ENCODE measurements at regions not wholly inside any gene's neighbourhood (a gene's known extent, or its start where the extent isn't known, plus 50 kb on each side); places are given as distances from the start of the nearest gene placed in this dataset.

DNA sequence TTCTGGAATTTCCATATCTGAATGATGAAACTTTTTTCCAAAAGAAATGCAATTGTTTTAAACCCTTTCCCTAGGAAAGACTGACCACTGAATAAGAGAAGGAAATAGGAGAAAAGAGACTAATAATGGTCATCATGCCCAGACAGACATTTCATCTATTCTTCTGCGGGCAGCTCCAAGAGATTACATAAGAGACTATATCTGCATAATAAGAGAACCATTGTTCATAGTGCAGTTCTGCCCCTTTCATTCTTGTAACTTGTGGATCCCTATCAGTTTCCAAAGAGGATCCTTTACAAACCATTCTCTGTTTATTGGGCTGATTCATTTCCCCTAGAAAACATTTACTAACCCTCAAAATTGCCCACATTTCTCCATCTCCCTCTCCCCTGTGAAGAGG lies 197.8 kb downstream of the FSCB start:
- Mint-ChIP-seq H3K27ac (ENCODE audit: unreplicated experiment) (no peak overlapping the region), H3K9me3 (no peaks in the 10 kb centered on the region), H3K4me3 (no peak overlapping the region), H3K4me1 (peaks cover 9% of the 10 kb centered on the region), H3K36me3 (ENCODE audit: low read depth) (no peaks in the 10 kb centered on the region), H3K27me3 (ENCODE audit: low read depth) (no peaks in the 10 kb centered on the region)
- no peak for TF ChIP-seq CTCF (conservative IDR thresholded peaks at IDR 0.05)
- no peak for DNase-seq (ENCODE audit: low read depth, low spot score)

GRCh38 chr14:44300916-44301315 lies 206.2 kb downstream of the FSCB start:
- DNase-seq (ENCODE audit: low read depth, low spot score): no peak
- no peak for TF ChIP-seq CTCF (conservative IDR thresholded peaks at IDR 0.05)
- no peak overlapping the region for H3K27ac Mint-ChIP-seq (ENCODE audit: unreplicated experiment)
- no peaks in the 10 kb centered on the region for H3K27me3 Mint-ChIP-seq (ENCODE audit: low read depth)
- H3K9me3 Mint-ChIP-seq: peaks cover 15% of the 10 kb centered on the region
- H3K36me3 Mint-ChIP-seq (ENCODE audit: low read depth): no peaks in the 10 kb centered on the region
- no peak overlapping the region for H3K4me3 Mint-ChIP-seq
- H3K4me1 Mint-ChIP-seq: no peaks in the 10 kb centered on the region

- Mint-ChIP-seq H3K27ac (ENCODE audit: unreplicated experiment) (no peak overlapping the region), H3K36me3 (ENCODE audit: low read depth) (no peaks in the 10 kb centered on the region), H3K4me1 (no peaks in the 10 kb centered on the region), H3K9me3 (peaks cover 16% of the 10 kb centered on the region), H3K4me3 (no peak overlapping the region), H3K27me3 (ENCODE audit: low read depth) (no peaks in the 10 kb centered on the region)
- TF ChIP-seq CTCF (conservative IDR thresholded peaks at IDR 0.05): no peak
- DNase-seq (ENCODE audit: low read depth, low spot score): no peak
Measured at GRCh38 chr14:44297437-44297836, 209.6 kb downstream of the FSCB start.

DNA sequence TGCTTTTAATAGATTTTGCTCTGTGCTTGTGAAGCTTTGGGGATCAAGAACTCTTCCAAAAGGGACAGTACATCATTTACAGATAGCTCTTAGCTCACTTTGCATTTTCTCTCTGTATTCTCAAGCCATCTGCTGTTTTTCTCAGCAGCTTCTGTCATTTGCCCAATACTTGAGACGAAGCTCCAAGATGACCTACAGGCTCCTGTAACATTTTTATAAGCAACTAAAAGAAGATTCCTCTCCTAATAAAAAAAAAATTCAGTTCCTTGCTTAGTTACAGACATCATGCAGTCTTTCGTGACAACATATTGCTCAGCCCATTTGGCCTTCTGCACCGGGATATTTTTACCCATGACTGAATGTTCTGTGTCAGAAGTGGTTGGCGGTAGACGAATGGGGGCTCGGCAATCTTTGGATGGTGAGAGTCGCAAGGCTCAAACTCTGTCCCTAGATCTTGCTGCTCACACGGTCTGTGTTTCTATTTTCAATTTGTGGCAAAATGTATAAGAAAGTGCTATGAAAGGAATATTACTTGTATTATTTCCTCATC lies 215.6 kb downstream of the FSCB start:
- Mint-ChIP-seq H3K9me3 (peaks cover 5% of the 10 kb centered on the region), H3K4me1 (peaks cover 3% of the 10 kb centered on the region), H3K4me3 (no peak overlapping the region), H3K36me3 (ENCODE audit: low read depth) (no peaks in the 10 kb centered on the region), H3K27ac (ENCODE audit: unreplicated experiment) (no peak overlapping the region), H3K27me3 (ENCODE audit: low read depth) (no peaks in the 10 kb centered on the region)
- no peak for DNase-seq (ENCODE audit: low read depth, low spot score)
- no peak for TF ChIP-seq CTCF (conservative IDR thresholded peaks at IDR 0.05)

- no peak for TF ChIP-seq CTCF (conservative IDR thresholded peaks at IDR 0.05)
- no peak for DNase-seq (ENCODE audit: low read depth, low spot score)
- H3K4me1 Mint-ChIP-seq: peaks cover 3% of the 10 kb centered on the region
- H3K27me3 Mint-ChIP-seq (ENCODE audit: low read depth): no peaks in the 10 kb centered on the region
- H3K9me3 Mint-ChIP-seq: no peaks in the 10 kb centered on the region
- no peak overlapping the region for H3K27ac Mint-ChIP-seq (ENCODE audit: unreplicated experiment)
- H3K36me3 Mint-ChIP-seq (ENCODE audit: low read depth): no peaks in the 10 kb centered on the region
- H3K4me3 Mint-ChIP-seq: no peak overlapping the region
Measured at GRCh38 chr14:44287858-44288257, 219.2 kb downstream of the FSCB start.

- H3K9me3 Mint-ChIP-seq: no peaks in the 10 kb centered on the region
- no peak overlapping the region for H3K4me3 Mint-ChIP-seq
- no peaks in the 10 kb centered on the region for H3K36me3 Mint-ChIP-seq (ENCODE audit: low read depth)
- no peak overlapping the region for H3K27ac Mint-ChIP-seq (ENCODE audit: unreplicated experiment)
- no peak for TF ChIP-seq CTCF (conservative IDR thresholded peaks at IDR 0.05)
- H3K27me3 Mint-ChIP-seq (ENCODE audit: low read depth): no peaks in the 10 kb centered on the region
- peaks cover 3% of the 10 kb centered on the region for H3K4me1 Mint-ChIP-seq
- no peak for DNase-seq (ENCODE audit: low read depth, low spot score)
Measured at GRCh38 chr14:44286201-44286600, 220.9 kb downstream of the FSCB start.

Measured in neural crest cell (in vitro differentiated cells).